DOHH2 (cell line): ENCODE measurements at regions not wholly inside any gene's neighbourhood (a gene's known extent, or its start where the extent isn't known, plus 50 kb on each side); places are given as distances from the start of the nearest gene placed in this dataset.

Source experiments
- CTCF ChIP-seq: fragments of 200-600 bp; sonication (generic); IDR thresholded peaks from one replicate; pipeline ENCODE4 v1.5.1; 2014; ENCODE audit warnings: antibody characterized with exemption, mild to moderate bottlenecking, low read depth, low read length; ENCODE audit not compliant: poor library complexity, severe bottlenecking
- EZH2phosphoT487 ChIP-seq: fragments of 200-600 bp; sonication (generic); IDR thresholded peaks from 2 replicates; pipeline ENCODE4 v1.6.1; 2017; ENCODE audit warnings: borderline replicate concordance, mild to moderate bottlenecking, antibody characterized with exemption, low read length, moderate library complexity, mixed read lengths

GRCh38 chr1:88104886-88105285, 579.2 kb upstream of the PKN2 start:
- TF ChIP-seq CTCF (no peak), EZH2phosphoT487 (no peak)
